Left lobe of liver (tissue), 2 donors: ENCODE measurements at regions not wholly inside any gene's neighbourhood (a gene's known extent, or its start where the extent isn't known, plus 50 kb on each side); places are given as distances from the start of the nearest gene placed in this dataset.

ENCODE experiments used
- ATAC-seq: fragments of 200-7000 bp; cut with Tn5 transposase; one replicate; pipeline ENCODE4 v1.9.1; 2020; ENCODE audit warnings: mild to moderate bottlenecking, moderate library complexity
- DNase-seq: peaks from one replicate; pipeline ENCODE4 v3.0.0-alpha.2; 2020; ENCODE audit warnings: low spot score
- donor health status: DM: no; HTN: no; CAD: no; lungs with moderate emphysema.
- donor health status: DM: no; HTN: yes; CAD: no.

DNA sequence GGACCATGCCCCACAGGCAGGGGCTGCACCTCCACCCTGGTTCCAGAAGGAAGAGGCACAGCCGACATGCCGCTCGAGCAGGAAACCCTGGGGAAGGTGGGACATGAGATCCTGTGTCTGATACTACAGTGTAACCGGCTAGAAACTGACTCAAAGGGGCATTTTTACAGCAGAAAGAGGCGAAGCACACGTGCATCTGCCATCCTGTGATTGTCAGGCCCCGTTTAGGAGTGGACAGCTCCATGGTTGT is 62.7 kb downstream of the SIK1 start:
- ATAC-seq (no peak), DNase-seq (no peak)

DNA sequence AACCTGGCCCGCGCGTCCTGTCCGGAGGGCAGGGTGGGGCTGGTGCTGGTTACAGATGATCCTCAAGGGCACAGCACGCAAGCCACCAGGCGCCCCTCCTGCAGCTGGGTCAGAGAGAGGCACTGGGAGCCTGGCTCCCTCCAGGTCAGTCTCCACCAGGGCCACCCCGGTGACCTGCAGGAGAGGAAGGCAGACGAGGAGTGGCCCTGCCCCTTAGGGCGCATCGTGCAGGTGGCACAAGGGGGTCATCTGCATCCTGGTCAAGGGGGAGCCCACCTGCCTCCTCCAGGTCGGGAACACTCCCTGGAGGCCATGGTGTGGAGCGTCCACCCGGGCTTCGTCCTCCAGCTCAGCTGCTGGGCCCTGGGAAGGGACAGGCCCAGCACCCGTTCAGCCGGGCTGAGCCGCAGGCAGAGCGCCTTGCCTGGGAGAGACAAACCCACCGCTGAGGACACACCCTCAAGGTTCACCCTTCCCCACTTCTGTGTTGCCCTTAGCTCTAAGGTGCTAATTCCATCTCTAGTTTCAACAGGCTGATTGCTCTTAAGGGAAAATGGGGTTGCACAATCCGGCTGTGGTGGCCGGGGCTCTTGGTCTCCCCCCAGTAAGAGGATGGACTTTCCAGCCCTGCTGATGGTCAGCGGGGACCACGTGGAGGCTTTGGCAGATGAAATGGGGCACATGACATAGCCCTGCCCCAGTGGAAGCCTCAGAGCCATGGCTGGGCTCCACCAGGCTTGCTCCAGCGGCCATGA is 63.2 kb downstream of the SIK1 start:
- ATAC-seq (no peak), DNase-seq (no peak)

DNA sequence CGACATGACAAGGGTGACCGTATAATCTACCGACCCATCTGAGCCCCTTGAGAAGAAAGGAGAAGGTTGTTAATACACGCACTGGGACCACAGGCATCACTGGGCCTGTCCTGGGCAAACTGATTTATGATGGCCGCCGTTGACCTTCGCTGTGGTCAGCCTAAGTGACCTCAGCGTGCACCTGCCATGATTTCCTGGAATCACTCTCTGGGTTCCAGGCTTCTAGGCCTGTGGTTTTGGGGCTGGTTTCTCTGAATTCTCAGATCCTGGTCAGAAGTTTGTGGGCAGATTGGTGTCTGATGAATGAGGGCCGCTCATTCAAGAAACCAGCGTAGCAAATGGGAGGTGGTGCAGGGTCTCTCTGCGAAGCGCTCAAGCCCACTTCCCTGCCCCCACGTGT is 64.0 kb downstream of the SIK1 start:
- ATAC-seq = no peak
- DNase-seq = no peak

DNA sequence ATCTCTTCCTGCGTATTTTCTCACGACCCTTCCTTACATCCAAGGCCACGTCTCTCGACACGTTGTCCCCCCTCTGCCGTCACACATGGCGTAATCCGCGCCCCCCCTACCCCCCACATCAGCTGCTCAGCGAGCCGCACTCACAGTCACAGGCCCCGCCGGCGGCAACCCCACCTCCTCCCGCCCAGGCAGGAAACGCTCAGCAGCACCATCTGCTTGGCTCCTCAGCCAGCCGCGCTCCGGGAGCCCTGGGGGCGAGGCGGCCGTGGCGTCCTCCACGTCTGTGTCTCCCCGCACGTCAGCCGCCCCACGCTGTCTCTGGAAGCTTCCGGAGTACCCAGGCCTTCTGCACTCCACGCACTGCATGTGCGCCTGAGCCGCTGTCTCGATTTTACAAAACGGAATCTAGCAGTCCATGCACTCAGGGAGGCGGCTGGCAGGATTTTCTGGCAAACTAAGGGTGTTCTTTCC is 64.6 kb downstream of the SIK1 start:
- peak; percentile 60 for DNase-seq
- ATAC-seq = peak; percentile 68

DNA sequence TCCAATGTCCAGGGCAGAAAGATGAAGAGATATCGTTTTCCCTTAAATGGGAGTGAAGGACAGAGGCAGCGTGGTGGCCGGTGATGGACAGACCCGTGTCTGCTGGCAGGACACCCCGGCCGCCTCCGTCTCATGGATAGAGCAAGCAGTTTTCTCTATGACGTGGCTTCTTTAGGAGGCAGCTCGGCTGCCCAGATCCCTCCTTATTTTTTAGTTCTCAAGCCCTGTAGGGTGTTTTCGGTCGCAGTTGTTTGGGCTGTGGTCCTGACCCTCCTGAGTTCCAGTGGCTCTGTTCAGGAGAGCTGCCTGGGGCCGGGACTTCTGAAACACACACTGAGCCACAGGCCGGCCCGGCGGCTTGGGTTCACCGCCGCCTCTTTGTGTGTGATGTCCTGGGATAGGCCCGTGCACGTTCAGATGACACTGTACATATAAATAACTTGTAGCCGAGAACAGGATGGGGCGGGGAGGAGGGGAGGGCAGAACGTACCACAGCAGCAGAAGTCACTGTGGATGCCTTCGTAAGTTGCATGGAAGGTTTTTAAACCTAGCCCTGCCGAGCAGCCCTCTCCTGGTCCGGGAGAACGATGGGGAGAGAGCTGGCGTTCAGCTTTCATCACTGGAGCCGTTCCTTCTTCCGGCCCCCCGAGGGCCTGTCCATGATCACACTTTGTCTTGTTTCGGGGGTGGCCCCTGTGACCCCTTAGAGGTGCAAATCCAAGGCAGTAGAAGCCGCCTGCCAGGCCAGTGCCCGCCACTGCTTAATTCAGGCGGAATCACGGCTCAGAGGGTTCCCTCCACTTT is 65.2 kb downstream of the SIK1 start:
- DNase-seq (no peak), ATAC-seq (peak; percentile 61)

DNA sequence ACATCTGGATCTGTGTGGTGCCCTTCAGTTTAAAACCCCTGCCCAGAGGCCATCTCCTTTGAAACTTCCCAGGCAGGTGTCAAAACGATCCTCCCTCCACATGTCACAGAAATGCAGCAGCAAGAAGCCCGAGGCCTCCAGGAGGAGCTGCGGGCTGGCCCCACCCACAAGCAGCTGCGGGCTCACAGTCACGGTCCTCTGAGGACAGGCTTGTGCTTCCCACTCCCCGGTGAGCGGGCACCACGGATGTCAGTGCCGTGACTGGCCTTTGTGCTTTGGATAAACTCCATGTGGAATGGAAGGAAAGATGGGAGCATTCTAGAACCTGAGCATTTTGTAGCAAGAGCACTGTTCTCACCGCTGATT is 65.8 kb downstream of the SIK1 start:
- no peak for ATAC-seq
- DNase-seq = no peak

DNA sequence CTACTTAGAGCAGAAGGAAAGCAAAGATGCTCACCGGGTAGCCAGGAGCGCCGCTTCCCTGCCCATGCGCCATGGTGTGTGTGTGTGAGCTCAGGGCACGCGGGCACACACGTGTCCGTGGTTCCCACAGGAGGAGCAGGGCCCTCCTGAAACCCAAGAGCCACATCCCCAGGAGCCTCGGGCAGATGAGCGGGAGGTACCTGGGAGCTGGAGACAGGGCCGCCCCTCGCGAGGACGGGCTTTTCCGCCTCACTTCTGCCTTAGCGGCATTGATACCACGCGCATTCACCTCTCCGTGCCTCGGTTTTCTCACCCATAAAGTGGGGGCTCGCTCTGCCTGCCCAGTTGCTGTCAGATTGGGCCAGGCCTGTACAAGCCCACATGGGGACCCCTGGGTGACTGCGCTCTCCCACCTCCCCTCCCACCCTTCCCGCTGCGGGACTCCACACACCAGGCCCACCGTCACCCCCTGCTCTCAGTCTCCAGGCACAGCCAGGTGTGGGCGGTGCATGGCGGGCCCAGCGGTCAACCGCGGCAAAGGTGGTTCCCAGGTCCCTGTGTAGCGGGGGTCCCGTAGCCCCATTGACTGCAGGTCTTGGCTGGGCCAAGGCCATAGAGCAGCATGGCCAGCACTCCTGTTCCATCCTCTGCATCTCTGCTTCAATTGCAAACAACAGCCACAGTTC is 66.3 kb downstream of the SIK1 start:
- DNase-seq = no peak
- no peak for ATAC-seq

DNA sequence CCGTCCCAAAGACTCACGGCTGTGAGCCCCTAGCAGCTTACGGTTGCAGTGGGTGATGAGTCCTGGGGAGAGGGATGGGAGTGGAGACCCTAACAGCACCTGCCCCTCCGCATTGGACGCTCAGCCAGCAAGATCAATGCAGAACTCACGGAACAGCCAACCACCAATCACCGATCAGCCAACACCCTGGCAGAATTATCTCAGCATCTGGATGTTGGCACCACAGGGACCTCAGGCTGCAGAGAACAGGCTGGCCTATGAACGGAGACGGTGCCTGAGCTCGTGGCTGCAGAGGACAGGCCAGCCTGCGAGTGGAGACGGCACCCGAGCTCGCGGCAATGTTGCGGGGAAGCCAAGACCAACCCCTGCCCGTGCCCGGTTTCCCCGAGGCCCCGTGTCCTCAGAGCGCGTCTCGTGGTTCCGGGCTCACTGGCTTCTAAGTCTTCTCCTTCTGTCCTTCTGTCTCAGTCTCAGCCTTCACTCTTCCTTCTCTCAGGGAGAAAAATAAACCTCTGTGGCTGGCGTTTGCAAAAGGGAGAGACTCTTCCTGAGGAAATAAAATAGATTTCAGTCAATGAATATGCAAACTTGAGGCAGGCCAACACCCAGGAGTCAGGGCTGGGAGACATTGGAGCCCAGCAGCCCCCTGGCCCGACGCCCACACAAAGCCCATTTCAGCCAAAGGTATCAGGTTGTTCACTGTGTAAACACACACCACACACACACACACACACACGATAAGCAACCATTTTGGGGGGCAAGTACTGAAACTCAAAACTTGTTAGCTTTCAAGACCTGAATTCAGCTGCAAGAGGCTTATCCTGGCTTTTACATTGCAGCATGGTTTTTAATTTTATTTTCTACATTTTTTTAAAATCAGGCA is 67.8 kb downstream of the SIK1 start:
- DNase-seq = no peak
- ATAC-seq = no peak

DNA sequence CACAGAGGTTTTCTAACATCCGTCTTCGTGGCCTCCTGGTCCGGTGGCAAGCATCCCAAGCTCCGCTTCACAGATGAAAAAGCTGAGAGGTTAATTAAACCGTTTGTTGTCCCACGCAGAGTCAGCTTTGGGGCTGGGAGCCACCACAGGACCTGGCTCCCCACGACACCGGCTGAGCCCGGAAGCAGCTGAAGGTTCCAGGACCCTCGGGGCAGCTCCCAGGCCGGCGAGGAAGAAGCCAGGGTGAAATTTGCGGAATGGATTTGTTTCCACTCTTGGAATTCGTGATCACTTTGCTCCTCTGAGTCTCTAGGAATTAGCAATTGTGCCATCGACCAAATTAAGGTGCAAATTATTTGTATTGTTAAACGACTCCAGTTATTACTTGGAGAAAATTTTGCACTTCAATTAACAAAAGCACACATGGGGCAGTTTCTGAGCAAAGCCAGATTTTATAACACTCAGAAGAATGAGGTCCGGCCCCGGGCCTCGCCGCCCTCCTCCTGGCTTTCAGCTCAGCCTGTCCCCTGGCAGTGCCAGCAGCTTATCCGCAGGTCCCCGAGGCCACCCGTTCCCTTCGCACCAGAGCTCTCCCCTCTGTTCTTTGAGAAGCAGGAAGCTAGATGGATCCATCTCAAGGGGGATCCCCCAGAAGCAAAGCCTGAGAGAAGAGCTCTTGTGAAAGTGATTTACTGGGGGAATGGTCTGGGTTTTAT is 69.1 kb downstream of the SIK1 start:
- DNase-seq = no peak
- ATAC-seq = no peak

DNA sequence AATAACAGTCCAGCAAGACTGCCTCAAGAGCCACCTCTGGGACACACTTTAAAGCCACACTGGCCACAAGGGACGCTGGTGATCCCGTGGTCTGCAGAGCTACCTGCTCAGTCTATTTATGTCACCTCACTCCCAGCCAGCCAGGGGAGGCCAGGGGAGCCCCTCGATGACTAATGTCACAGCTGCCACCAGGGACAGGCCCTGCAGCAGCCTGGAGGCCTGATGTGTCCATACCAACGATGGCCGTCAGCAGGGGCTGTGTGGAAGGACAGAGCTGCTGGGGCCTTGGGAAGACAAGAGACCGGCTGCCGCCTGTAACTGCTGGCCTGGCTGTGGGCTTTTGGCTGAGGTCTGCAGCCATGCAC is 71.0 kb downstream of the SIK1 start:
- ATAC-seq = no peak

DNA sequence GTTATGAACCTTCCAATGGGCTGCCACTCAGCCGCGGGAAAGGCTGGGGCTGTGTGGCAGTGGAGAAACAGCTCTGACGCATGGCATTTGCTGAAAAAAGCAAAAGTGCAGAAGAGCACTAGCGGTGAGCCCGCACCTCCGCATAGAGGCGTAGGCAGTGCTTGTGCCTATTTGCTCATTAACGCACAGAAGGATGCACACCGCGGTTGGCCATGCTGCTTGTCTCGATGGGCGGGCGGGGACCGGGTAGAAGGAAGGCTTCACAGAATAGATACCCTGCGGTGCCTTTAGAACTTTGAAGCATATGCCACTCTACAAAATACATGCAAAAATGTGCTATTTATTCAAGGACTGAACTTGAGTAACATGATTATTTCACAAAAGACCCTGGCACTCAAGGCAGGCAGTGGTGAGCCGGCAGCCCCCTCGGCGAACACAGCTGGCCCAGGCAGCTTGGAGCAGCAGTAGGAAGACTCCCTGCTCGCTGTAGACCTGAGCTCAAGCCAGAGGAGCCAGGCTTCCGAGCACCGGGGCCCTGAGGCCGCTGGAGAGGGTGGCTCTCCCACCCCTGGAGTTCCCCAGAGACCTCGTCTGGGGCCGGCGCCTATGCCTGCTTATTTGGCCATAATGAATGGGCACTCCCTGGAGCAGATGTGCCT is 71.5 kb downstream of the SIK1 start:
- ATAC-seq (no peak), DNase-seq (no peak)

More for the DNA sequence above, 71.0 kb downstream of the SIK1 start:
- DNase-seq = no peak

DNA sequence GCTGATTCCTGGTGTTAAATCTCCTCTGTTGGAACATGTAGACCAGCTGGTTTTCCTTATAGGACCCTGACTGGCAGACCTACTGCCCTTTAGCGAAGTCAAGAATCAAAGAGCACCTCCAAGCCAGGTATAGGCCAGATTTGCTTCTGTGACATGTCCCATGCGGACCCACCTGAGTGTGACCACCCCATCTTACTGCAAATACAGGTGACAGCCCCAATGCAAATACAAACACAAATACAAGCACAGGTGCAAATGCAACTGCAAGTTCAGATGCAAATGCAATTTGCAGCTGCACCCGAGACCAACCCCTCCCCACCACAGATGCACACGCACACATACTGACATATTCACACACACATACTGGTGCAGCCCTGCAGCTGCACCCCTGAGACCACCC is 72.3 kb downstream of the SIK1 start:
- ATAC-seq (no peak), DNase-seq (no peak)

DNA sequence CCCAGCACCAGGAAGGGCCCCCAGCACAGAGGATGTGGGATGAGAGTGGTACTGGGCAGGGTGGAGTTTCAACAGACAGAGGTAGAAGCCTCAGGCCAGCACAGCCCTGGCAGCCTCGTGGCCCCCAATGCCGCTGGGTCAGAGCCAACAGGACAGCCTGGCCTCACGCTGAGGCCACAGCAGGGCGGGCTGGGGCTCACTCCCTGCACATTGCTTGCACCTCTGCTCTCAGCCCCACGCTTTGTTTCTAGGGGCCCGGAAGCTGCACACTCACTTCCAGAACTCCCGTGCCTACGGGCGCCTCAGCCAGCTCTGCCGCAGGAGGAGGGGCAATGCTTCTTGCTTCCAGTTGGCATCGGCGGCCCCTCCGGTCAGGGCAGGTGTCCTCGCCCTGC is 72.9 kb downstream of the SIK1 start:
- DNase-seq (no peak), ATAC-seq (no peak)

DNA sequence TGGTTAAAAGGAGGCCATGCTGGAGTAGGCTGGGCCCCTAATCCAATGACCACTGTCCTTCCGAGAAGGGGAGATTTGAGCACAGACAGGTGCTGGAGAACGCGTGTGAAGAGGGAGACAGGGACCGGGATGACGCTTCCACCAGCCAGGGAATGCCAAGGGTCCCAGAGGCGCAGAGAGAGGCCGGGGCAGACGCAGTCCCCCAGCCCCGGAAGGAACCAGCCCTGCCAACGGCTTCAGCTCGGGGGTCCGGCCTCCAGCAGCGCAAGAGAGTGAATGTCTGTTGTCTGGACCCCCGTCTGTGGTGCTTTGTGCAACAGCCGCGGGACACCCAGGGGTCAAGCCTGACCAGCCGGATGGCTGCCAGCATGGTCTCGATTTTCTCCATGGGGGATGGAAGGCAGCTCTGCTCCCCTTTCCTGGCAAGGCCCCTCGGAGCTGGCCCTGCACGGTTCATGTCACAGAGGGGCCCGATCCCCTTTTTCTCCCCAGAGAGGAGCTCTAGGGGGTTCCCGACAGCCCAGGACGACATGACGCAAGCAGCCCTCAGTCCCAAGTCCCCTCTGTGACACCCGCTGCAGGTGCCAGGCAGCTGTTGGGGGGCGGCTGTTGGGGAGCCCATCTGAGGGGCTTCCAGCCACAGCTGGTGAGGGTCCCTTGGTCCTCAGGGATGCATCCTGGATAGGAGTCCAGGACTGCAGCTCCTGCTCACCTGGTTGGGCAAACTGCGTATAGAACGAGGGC is 73.5 kb downstream of the SIK1 start:
- DNase-seq = no peak

DNA sequence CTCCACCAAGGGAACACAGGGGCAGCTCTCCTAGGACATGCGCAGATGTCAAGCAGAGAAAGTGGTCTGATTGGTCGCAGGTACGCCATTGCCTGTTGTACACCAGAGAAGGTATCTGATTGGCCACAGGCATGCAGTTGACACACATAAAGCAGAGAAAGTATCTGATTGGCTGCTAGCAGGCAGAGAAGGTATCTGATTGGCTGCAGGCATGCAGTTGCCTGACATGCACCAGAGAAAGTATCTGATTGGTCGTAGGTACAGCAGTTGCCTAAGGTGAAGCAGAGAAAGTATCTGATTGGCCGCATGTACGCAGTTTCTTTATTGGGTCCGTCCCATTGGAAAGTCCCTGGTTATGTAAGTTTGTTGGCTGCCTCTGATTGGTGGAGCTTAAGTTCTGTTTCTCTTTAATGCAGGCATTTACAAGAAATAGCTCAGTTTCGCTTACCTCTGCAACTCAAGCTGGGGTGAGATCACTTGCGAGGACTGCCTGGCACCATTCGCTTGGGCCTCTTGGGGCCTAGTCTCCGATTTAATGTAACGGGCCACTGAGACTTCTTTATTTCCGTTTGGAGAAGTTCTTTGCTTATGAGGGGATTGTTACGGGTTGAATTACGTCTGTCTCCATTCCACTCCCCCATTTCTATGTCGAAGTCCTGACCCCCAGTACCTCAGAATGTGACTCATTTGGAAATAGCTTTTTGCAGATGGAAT is 74.2 kb downstream of the SIK1 start:
- DNase-seq = no peak
- ATAC-seq = no peak

More for the DNA sequence above, 73.5 kb downstream of the SIK1 start:
- ATAC-seq = no peak

DNA sequence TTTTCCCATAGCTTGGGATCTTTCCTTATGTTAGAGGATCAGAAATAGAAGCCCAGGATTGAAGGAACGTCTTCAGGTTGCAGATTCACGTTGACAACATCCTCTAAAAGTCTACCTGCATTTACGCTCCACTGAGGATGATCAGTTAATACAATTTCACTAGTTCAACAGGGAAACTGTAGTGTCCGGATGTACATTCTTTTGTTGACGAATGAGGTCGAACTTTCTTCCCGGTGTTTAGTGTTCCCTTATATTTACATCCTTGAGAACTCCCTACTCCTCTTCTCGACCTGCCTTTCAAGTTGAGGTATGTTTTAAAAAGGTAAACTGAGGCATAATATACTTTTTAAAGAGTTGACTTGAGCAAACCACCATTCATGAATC is 74.8 kb downstream of the SIK1 start:
- ATAC-seq (no peak), DNase-seq (no peak)

DNA sequence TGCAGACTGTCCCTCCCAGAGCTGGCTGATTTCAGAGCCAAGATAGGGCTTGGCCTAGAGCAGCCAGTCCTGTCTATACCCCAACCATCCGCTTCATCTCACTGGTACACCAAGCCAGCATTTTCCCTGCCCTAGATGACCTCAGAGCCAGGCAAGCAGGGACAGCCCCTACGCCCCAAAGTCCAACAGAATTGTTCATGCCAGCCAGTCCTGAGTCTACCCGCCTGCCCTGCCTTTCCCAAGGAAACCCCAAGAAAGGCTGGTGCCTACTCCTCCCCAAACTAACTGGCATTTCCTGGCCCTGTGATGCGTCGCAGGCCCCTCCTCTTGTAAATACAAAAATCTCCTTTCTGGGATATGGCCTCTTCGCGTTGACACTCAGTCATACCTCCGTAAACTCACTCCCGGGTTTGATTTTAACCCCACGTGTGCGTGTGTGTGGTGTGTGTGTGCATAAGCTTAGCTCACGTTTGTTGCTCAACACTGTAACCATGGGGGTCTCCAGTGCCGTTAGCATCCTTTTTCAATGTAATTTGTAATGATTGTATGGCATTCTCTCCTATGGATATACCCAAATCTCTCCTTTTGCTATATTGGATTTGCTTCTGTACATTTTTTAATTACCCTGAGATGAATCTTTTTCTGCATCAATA is 75.3 kb downstream of the SIK1 start:
- ATAC-seq = peak; percentile 9

DNA sequence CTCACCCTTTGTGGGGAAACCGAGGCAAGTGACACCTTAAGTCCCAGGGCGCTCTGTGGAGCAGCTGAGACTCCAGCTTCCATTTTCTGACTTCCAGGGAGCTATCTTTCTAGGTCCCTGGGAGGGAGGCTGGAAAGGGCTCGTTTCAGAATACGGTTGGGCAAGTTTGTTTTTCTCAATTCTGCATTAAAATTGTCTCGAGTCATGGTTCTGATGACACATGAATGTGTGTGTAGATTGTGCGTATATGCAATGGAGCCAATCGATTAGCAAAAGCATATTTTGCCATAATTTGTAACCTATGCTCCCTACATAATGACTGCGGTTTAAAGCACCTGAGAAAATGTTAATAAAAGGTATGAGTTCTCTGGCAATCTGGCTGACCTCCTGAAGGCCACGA is 77.3 kb downstream of the SIK1 start:
- ATAC-seq (no peak), DNase-seq (no peak)

More for the DNA sequence above, 75.3 kb downstream of the SIK1 start:
- no peak for DNase-seq
